NCI-H748 treated with DMSO at 0.1 percent for 48 hours (cell line): ENCODE measurements at regions not wholly inside any gene's neighbourhood (a gene's known extent, or its start where the extent isn't known, plus 50 kb on each side); places are given as distances from the start of the nearest gene placed in this dataset.
A peak's percentile ranks its signal among the peaks of the same experiment; 100 is the strongest.

Experiments
- DNase-seq: peaks from one replicate; lab custom pipeline; 2025; lab: John Stamatoyannopoulos, UW

GRCh38 chr5:4229414-4230292 lies 634.0 kb downstream of the IRX1 start:
- no peak for DNase-seq

GRCh38 chr5:4230471-4230785 lies 634.8 kb downstream of the IRX1 start:
- DNase-seq, result no peak

GRCh38 chr5:4230786-4231641 lies 635.4 kb downstream of the IRX1 start:
- DNase-seq, result no peak

GRCh38 chr5:4232084-4232483 lies 636.5 kb downstream of the IRX1 start:
- DNase-seq, result no peak

GRCh38 chr5:4233671-4234070 lies 638.0 kb downstream of the IRX1 start:
- DNase-seq, result no peak

- DNase-seq, result no peak
Observed at GRCh38 chr5:4243479-4244264, 648.0 kb downstream of the IRX1 start.

- DNase-seq, result peak; percentile 53
Observed at GRCh38 chr5:4244306-4244705, 648.7 kb downstream of the IRX1 start.

GRCh38 chr5:4245076-4245475 lies 649.4 kb downstream of the IRX1 start:
- no peak for DNase-seq

- no peak for DNase-seq
Observed at GRCh38 chr5:4245511-4245910, 649.9 kb downstream of the IRX1 start.

GRCh38 chr5:4246447-4246846 lies 650.8 kb downstream of the IRX1 start:
- no peak for DNase-seq

GRCh38 chr5:4250254-4250653 lies 654.6 kb downstream of the IRX1 start:
- DNase-seq, result no peak

- no peak for DNase-seq
Observed at GRCh38 chr5:4252385-4252784, 656.8 kb downstream of the IRX1 start.

GRCh38 chr5:4254736-4255135 lies 659.1 kb downstream of the IRX1 start:
- DNase-seq, result no peak

- DNase-seq, result no peak
Observed at GRCh38 chr5:4255441-4255840, 659.8 kb downstream of the IRX1 start.

GRCh38 chr5:4258170-4258569 lies 662.5 kb downstream of the IRX1 start:
- no peak for DNase-seq

GRCh38 chr5:4271193-4271592 lies 675.6 kb downstream of the IRX1 start:
- no peak for DNase-seq

GRCh38 chr5:4275232-4275631 lies 679.6 kb downstream of the IRX1 start:
- DNase-seq, result peak; percentile 55

GRCh38 chr5:4294878-4295277 lies 699.2 kb downstream of the IRX1 start:
- DNase-seq, result no peak

- DNase-seq, result peak; percentile 46
Observed at GRCh38 chr5:4295663-4296339, 700.2 kb downstream of the IRX1 start.

- no peak for DNase-seq
Observed at GRCh38 chr5:4306057-4306456, 710.4 kb downstream of the IRX1 start.

GRCh38 chr5:4309026-4309425 lies 713.4 kb downstream of the IRX1 start:
- DNase-seq, result no peak

GRCh38 chr5:4313138-4313537 lies 717.5 kb downstream of the IRX1 start:
- no peak for DNase-seq
